MM.1S (cell line): ENCODE measurements at regions not wholly inside any gene's neighbourhood (a gene's known extent, or its start where the extent isn't known, plus 50 kb on each side); places are given as distances from the start of the nearest gene placed in this dataset.

Source experiments
- DNase-seq: peaks from one replicate; pipeline ENCODE4 v3.0.0-alpha.2; 2015
- H2AFZ ChIP-seq: fragments of 300-600 bp; sonication (generic); 2 replicates; pipeline ENCODE4 v1.6.0; 2016; ENCODE audit warnings: antibody characterized with exemption, low read length
- H3F3A ChIP-seq: fragments of 300-600 bp; sonication (generic); 2 replicates; pipeline ENCODE4 v1.6.1; 2016; ENCODE audit warnings: mild to moderate bottlenecking, antibody characterized with exemption, low read length, moderate library complexity, mixed read lengths; ENCODE audit not compliant: insufficient read depth
- H3K27ac ChIP-seq: fragments of 300-600 bp; sonication (generic); 2 replicates; pipeline ENCODE4 v1.5.1; 2016; ENCODE audit warnings: mild to moderate bottlenecking, low read length
- H3K27me3 ChIP-seq: fragments of 300-600 bp; sonication (generic); replicated peaks from 2 replicates; pipeline ENCODE4 v1.6.0; 2016; ENCODE audit warnings: low read length; ENCODE audit not compliant: insufficient read depth
- H3K36me3 ChIP-seq: fragments of 300-600 bp; sonication (generic); replicated peaks from 2 replicates; pipeline ENCODE4 v1.6.1; 2016; ENCODE audit warnings: mild to moderate bottlenecking, low read length, mixed read lengths; ENCODE audit not compliant: insufficient read depth
- H3K4me1 ChIP-seq: fragments of 300-600 bp; sonication (generic); 2 replicates; pipeline ENCODE4 v1.6.1; 2016; ENCODE audit warnings: low read length, mixed read lengths
- H3K4me2 ChIP-seq: fragments of 300-600 bp; sonication (generic); 2 replicates; pipeline ENCODE4 v1.6.0; 2016; ENCODE audit warnings: low read depth, low read length
- H3K4me3 ChIP-seq: fragments of 300-600 bp; sonication (generic); 2 replicates; pipeline ENCODE4 v1.5.1; 2016; ENCODE audit warnings: low read length, mixed read lengths
- H3K79me2 ChIP-seq: fragments of 300-600 bp; sonication (generic); 2 replicates; pipeline ENCODE4 v1.6.1; 2016; ENCODE audit warnings: mixed run types, low read length, mixed read lengths
- H3K9ac ChIP-seq: fragments of 300-600 bp; sonication (generic); 2 replicates; pipeline ENCODE4 v1.6.1; 2016; ENCODE audit warnings: low read length, mixed read lengths
- H3K9me2 ChIP-seq: fragments of 300-600 bp; sonication (generic); replicated peaks from 2 replicates; pipeline ENCODE4 v1.6.1; 2016; ENCODE audit warnings: mild to moderate bottlenecking, low read length, mixed read lengths; ENCODE audit not compliant: insufficient read depth
- H3K9me3 ChIP-seq: fragments of 300-600 bp; sonication (generic); replicated peaks from 2 replicates; pipeline ENCODE4 v1.6.1; 2016; ENCODE audit warnings: mild to moderate bottlenecking, low read length, mixed read lengths; ENCODE audit not compliant: insufficient read depth
- H4K20me1 ChIP-seq: fragments of 300-600 bp; sonication (generic); 2 replicates; pipeline ENCODE4 v1.6.1; 2016; ENCODE audit warnings: mild to moderate bottlenecking, low read length, moderate library complexity, mixed read lengths; ENCODE audit not compliant: insufficient read depth
- EZH2 ChIP-seq: fragments of 300-600 bp; sonication (generic); optimal IDR thresholded peaks from 2 replicates; pipeline ENCODE3; 2017; ENCODE audit warnings: low read depth, mild to moderate bottlenecking, antibody characterized with exemption, low read length, mixed read lengths
- EZH2phosphoT487 ChIP-seq: fragments of 300-600 bp; sonication (generic); IDR thresholded peaks from 2 replicates; pipeline ENCODE4 v1.6.1; 2018; ENCODE audit warnings: antibody characterized with exemption, low read length
- TF ChIP-seq, protein P1 (sequence below): fragments of 300-600 bp; sonication (generic); IDR thresholded peaks from 2 replicates; pipeline ENCODE4 v1.5.1; 2016; ENCODE audit warnings: antibody characterized with exemption, low read length, mixed read lengths

DNA sequence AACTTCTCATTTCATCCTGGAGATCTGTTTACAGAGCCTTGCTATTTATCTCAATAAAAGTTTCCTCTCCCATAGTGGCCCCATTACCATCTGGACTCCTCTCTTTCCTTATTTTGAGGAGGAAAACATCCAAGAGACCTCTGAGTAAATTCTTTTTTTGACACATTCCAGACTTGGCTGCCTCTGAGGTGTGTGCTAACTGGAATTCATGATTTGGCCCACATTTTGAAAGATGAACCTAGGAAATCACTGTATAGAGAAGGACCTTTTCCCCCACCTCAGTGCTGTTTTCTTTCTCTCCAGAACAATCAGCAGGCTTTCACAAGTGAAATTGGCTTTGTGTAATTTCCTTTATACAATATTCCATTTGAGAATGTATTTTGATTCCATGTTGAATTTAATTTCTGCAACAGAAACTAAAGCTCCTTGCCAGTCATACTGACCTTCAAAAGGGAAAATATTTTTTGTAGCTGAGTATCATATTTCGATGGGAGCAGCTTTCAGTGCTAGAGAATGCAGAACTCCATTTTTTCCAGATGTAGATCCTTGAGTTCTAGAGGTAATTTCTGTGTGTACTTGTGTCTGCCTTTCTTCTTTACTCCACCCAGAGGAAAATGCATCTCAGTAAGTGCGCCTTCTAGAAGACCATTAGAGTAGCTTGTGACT lies 244.9 kb upstream of the RGS6 start:
- H3K36me3 ChIP-seq = no peaks in the 10 kb centered on the region

DNA sequence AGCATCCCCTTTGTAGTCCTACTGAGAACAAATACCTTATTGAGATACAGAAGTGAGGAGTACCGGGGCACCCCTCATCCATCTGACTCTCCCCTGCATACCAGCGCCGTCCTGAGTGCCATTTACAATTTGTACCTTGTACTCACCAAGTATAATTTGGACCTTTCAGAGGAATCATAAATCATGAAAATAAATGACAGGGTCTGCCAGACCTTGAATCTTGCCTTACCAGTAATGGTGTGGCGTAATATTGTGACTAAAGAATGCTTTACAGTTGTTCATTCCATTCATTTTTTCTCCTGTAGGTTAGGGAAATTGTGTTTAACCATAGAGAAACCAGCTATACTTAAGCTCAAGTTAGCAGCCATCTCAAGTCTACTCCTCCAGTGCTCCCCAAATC lies 243.7 kb upstream of the RGS6 start:
- DNase-seq = no peak
- Histone ChIP-seq H2AFZ (no peak overlapping the region), H3K27me3 (no peaks in the 10 kb centered on the region), H3K27ac (no peak overlapping the region), H3K9ac (no peak overlapping the region), H3K4me1 (no peaks in the 10 kb centered on the region), H3K79me2 (no peaks in the 10 kb centered on the region), H3K4me2 (no peak overlapping the region), H3K9me3 (no peaks in the 10 kb centered on the region), H4K20me1 (no peaks in the 10 kb centered on the region), H3F3A (no peaks in the 10 kb centered on the region), H3K9me2 (no peaks in the 10 kb centered on the region), H3K4me3 (no peak overlapping the region), H3K36me3 (no peaks in the 10 kb centered on the region)
- TF ChIP-seq, protein P1, sequence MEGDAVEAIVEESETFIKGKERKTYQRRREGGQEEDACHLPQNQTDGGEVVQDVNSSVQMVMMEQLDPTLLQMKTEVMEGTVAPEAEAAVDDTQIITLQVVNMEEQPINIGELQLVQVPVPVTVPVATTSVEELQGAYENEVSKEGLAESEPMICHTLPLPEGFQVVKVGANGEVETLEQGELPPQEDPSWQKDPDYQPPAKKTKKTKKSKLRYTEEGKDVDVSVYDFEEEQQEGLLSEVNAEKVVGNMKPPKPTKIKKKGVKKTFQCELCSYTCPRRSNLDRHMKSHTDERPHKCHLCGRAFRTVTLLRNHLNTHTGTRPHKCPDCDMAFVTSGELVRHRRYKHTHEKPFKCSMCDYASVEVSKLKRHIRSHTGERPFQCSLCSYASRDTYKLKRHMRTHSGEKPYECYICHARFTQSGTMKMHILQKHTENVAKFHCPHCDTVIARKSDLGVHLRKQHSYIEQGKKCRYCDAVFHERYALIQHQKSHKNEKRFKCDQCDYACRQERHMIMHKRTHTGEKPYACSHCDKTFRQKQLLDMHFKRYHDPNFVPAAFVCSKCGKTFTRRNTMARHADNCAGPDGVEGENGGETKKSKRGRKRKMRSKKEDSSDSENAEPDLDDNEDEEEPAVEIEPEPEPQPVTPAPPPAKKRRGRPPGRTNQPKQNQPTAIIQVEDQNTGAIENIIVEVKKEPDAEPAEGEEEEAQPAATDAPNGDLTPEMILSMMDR = no peak
- TF ChIP-seq EZH2 (no peak), EZH2phosphoT487 (no peak)

More for the DNA sequence above, 244.9 kb upstream of the RGS6 start:
- Histone ChIP-seq H3K4me1 (no peaks in the 10 kb centered on the region), H3K9ac (no peak overlapping the region), H3K4me2 (no peak overlapping the region), H3K79me2 (no peaks in the 10 kb centered on the region), H3K9me3 (no peaks in the 10 kb centered on the region), H3K9me2 (no peaks in the 10 kb centered on the region), H3K27me3 (no peaks in the 10 kb centered on the region), H2AFZ (no peak overlapping the region), H4K20me1 (no peaks in the 10 kb centered on the region), H3F3A (no peaks in the 10 kb centered on the region), H3K27ac (no peak overlapping the region), H3K4me3 (no peak overlapping the region)
- no peak for DNase-seq
- TF ChIP-seq EZH2 (no peak), EZH2phosphoT487 (no peak)
- TF ChIP-seq, protein P1 = no peak

DNA sequence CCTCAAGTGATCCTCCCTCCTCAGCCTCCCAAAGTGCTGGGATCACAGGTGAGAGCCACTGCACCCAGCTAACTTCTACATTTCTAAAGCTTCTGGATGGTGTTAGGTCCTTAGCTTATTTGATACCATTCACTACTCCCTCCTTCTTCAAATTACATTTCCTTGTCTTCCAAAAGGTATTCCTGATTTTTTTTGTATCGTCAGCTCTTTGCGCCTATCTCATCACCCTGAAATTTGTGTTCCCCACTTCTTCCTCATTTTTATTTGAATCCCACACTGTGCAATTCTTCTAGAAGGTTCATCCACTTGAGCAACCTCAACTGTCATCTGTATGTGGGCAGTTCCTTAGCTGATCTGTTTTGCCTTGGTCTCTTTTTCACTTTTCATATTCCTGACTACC lies 241.8 kb upstream of the RGS6 start:
- Histone ChIP-seq H3K4me2 (no peak overlapping the region), H3K27me3 (no peaks in the 10 kb centered on the region), H2AFZ (no peak overlapping the region), H3K4me3 (no peak overlapping the region), H3K79me2 (no peaks in the 10 kb centered on the region), H3K9ac (no peak overlapping the region), H3K27ac (no peak overlapping the region), H3K9me2 (no peaks in the 10 kb centered on the region), H3K4me1 (no peaks in the 10 kb centered on the region), H3F3A (no peaks in the 10 kb centered on the region), H3K36me3 (no peaks in the 10 kb centered on the region), H3K9me3 (no peaks in the 10 kb centered on the region), H4K20me1 (no peaks in the 10 kb centered on the region)
- DNase-seq = no peak
- TF ChIP-seq EZH2phosphoT487 (no peak), EZH2 (no peak)
- TF ChIP-seq, protein P1 = no peak
